PC-9 (cell line): ENCODE measurements at regions not wholly inside any gene's neighbourhood (a gene's known extent, or its start where the extent isn't known, plus 50 kb on each side); places are given as distances from the start of the nearest gene placed in this dataset.

Experiments
- BruUV-seq: library from RNA; stranded (reverse); fragments of 400-500 nt; replicated peaks from 2 replicates; lab custom pipeline; 2021; lab: Mats Ljungman, UMichigan
- CTCF ChIA-PET: fragments of 300-600 bp; sonication (Branson Sonifier 250); formaldehyde crosslinking; loops from one replicate; lab custom pipeline; 2022; ENCODE audit warnings: antibody characterized with exemption; lab: Charles Lee
- POLR2A ChIA-PET: fragments of 300-600 bp; sonication (Branson Sonifier 250); formaldehyde crosslinking; loops from one replicate; lab custom pipeline; 2022; ENCODE audit warnings: antibody characterized with exemption; ENCODE audit not compliant: unreplicated experiment; lab: Charles Lee
- DNase-seq, 2 experiments: peaks; one replicate each; pipeline versions ENCODE4 v3.0.0 to v3.0.0-alpha.2; 2015 to 2022; ENCODE audit warnings: mixed read lengths in 1 of 2
- H2AFZ ChIP-seq: fragments of 200-600 bp; sonication (generic); 2 replicates; pipeline ENCODE4 v1.8.1; 2017; ENCODE audit warnings: antibody characterized with exemption
- H3F3A ChIP-seq: fragments of 200-600 bp; sonication (generic); 2 replicates; pipeline ENCODE4 v1.8.1; 2017; ENCODE audit warnings: antibody characterized with exemption, mild to moderate bottlenecking, low read depth; ENCODE audit not compliant: insufficient read depth
- H3K27ac ChIP-seq: fragments of 200-600 bp; sonication (generic); 2 replicates; pipeline ENCODE4 v1.6.1; 2016; ENCODE audit warnings: mixed run types
- H3K27me3 ChIP-seq: fragments of 200-600 bp; sonication (generic); 2 replicates; pipeline ENCODE4 v1.6.1; 2016; ENCODE audit warnings: low read depth, mixed run types; ENCODE audit not compliant: insufficient read depth
- H3K36me3 ChIP-seq: fragments of 200-600 bp; sonication (generic); 2 replicates; pipeline ENCODE4 v1.6.1; 2016; ENCODE audit warnings: low read depth, mixed run types
- H3K4me1 ChIP-seq: fragments of 200-600 bp; sonication (generic); replicated peaks from 2 replicates; pipeline ENCODE4 v1.6.1; 2016; ENCODE audit warnings: mixed run types; ENCODE audit not compliant: insufficient read depth
- H3K4me2 ChIP-seq: fragments of 200-600 bp; sonication (generic); 2 replicates; pipeline ENCODE4 v1.6.1; 2017; ENCODE audit warnings: mixed run types
- H3K4me3 ChIP-seq: fragments of 200-600 bp; sonication (generic); 2 replicates; pipeline ENCODE4 v1.6.1; 2016; ENCODE audit warnings: mixed run types
- H3K79me2 ChIP-seq: fragments of 200-600 bp; sonication (generic); 2 replicates; pipeline ENCODE4 v1.6.1; 2017; ENCODE audit warnings: low read depth, mixed run types
- H3K9me2 ChIP-seq: fragments of 200-600 bp; sonication (generic); 2 replicates; pipeline ENCODE4 v1.8.1; 2017; ENCODE audit warnings: mild to moderate bottlenecking; ENCODE audit not compliant: insufficient read depth
- H3K9me3 ChIP-seq: fragments of 200-600 bp; sonication (generic); 2 replicates; pipeline ENCODE4 v1.8.1; 2016; ENCODE audit warnings: low read depth; ENCODE audit not compliant: insufficient read depth
- H4K20me1 ChIP-seq: fragments of 200-600 bp; sonication (generic); 2 replicates; pipeline ENCODE4 v1.8.1; 2017; ENCODE audit not compliant: insufficient read depth
- CTCF ChIP-seq: fragments of 200-600 bp; sonication (generic); conservative IDR thresholded peaks from 2 replicates; pipeline ENCODE4 v1.6.1; 2017; ENCODE audit warnings: mixed run types, antibody characterized with exemption, mild to moderate bottlenecking, moderate library complexity
- EZH2 ChIP-seq: fragments of 200-600 bp; sonication (generic); IDR thresholded peaks from 2 replicates; pipeline ENCODE4 v1.8.0; 2017; ENCODE audit warnings: antibody characterized with exemption, low read depth
- intact Hi-C: fragments of 100-400 bp; cut with micrococcal nuclease; formaldehyde crosslinking; loops from one replicate; pipeline ENCODE4 v1.10.0; 2022; ENCODE audit not compliant: unreplicated experiment

DNA sequence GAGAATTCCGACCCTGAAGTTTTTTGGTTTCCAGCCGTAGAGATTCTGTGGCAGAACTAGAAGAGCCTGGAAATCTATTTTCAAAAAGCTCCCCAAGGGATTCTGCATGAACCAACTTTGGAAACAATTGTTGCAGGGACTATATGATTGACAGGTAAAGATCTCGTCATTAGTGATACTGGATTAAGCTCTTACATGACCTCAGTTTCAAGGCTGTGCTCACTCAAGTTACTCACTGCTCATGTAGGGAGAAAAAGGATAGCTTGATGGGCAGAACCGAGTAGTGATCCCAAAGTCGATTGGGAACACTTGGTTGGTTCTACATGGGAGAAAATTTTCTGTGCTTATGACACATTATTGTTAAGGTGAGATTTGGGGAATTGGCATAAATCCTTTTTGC is 142.3 kb upstream of the RASGRP1 start:
- Histone ChIP-seq H3K79me2 (no peaks in the 10 kb centered on the region), H3K9me2 (no peaks in the 10 kb centered on the region), H4K20me1 (no peaks in the 10 kb centered on the region), H3K4me2 (no peak overlapping the region), H3F3A (peaks cover 8% of the 10 kb centered on the region; the same call in 1 of the 2 replicates), H3K27me3 (no peaks in the 10 kb centered on the region), H2AFZ (no peak overlapping the region), H3K4me3 (no peak overlapping the region), H3K4me1 (peaks cover 12% of the 10 kb centered on the region), H3K27ac (no peak overlapping the region), H3K36me3 (no peaks in the 10 kb centered on the region), H3K9me3 (no peaks in the 10 kb centered on the region)
- DNase-seq: no peak
- no peak for TF ChIP-seq CTCF
- TF ChIP-seq EZH2: no peak
- intact Hi-C loops: loop anchor here (1.0 to 10.0 kb wide), 4 partner anchors 419 to 1228 kb away; partner anchors contain the start of genes EIF2AK4 and FSIP1
- ChIA-PET CTCF (interaction anchor here (0.7 kb wide), 1 partner anchor 465 kb away, joined by 6 read pairs; no protein-coding TSS in a partner anchor), POLR2A (no interaction called here)
- no TSS peak for BruUV-seq

DNA sequence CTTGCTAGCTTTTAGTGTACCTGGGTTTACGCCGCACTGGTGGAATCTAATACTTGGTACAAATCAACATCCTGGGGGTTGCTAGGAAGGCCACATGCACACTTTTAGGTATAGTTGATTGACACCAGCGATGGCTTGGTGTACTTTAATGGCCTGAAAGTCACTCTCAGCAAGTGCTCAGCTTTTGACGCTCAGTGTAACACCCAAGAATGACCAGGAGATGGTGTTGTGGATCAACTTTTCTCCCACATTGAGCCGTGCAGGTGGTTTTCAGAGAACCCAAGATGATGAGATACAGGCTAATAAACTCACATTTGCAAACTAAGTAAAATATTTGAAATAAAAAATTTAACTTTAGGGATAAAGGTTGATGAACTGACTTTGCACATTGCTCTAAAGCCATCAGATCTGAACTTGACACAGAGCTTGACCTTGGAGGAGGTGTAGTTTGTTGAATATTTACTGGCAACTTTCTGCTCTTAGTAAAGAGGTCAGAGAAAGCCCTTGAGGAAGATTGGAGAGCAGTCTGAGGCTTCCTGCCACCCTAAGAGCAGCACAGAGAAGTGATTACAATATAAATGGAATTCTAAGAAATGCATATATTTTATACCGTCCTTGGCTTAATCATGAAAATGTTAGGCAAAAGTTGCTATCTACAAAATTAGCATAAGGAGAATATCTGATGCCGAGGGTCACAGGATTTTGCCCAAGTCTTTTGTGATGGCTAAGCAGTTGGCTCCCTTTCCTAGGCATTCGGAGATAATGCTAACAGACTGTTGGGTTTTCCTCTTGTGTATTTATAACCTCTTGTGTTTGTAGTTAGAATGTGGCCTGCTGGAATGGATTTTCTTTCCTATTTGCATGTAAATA is 143.4 kb upstream of the RASGRP1 start:
- no peak overlapping the region for H2AFZ ChIP-seq
- H3K27ac ChIP-seq: no peak overlapping the region
- H3K9me3 ChIP-seq: no peaks in the 10 kb centered on the region
- H3K4me1 ChIP-seq: peaks cover 3% of the 10 kb centered on the region
- POLR2A ChIA-PET: interaction anchor here (0.5 kb wide), 1 partner anchor 873 kb away, joined by 3 read pairs; the partner anchor contains the start of gene THBS1
- peak in 1 of 2 experiments; percentile 43 for DNase-seq
- H3K36me3 ChIP-seq: no peaks in the 10 kb centered on the region
- TF ChIP-seq CTCF (peak; percentile 77), EZH2 (no peak)
- no peaks in the 10 kb centered on the region; the same call in 1 of the 2 replicates for H3F3A ChIP-seq
- CTCF ChIA-PET: interaction anchor here (0.6 to 1.0 kb wide), 4 partner anchors 8 to 1049 kb away, joined by 3 to 6 read pairs (median 4); no protein-coding TSS in a partner anchor
- no peaks in the 10 kb centered on the region for H3K9me2 ChIP-seq
- H3K4me3 ChIP-seq: no peak overlapping the region
- H3K79me2 ChIP-seq: no peaks in the 10 kb centered on the region
- intact Hi-C loops: loop anchor here (1.0 to 10.0 kb wide), 8 partner anchors 109 to 1227 kb away; partner anchors contain the start of genes EIF2AK4 and FSIP1
- H3K27me3 ChIP-seq: no peaks in the 10 kb centered on the region
- no TSS peak for BruUV-seq
- no peak overlapping the region for H3K4me2 ChIP-seq
- no peaks in the 10 kb centered on the region for H4K20me1 ChIP-seq

- no peak overlapping the region for H3K27ac ChIP-seq
- no peaks in the 10 kb centered on the region for H3K79me2 ChIP-seq
- H3K4me3 ChIP-seq: no peak overlapping the region
- POLR2A ChIA-PET: no interaction called here
- no peaks in the 10 kb centered on the region for H4K20me1 ChIP-seq
- BruUV-seq: no TSS peak
- CTCF ChIA-PET: interaction anchor here (0.7 kb wide), 1 partner anchor 1337 kb away, joined by 4 read pairs; no protein-coding TSS in a partner anchor
- no peaks in the 10 kb centered on the region for H3K27me3 ChIP-seq
- H3F3A ChIP-seq: no peaks in the 10 kb centered on the region
- H3K4me2 ChIP-seq: no peak overlapping the region
- no peak for DNase-seq
- TF ChIP-seq EZH2: no peak
- TF ChIP-seq CTCF: no peak
- H3K4me1 ChIP-seq: no peaks in the 10 kb centered on the region
- no peaks in the 10 kb centered on the region for H3K9me2 ChIP-seq
- no peak overlapping the region for H2AFZ ChIP-seq
- no peaks in the 10 kb centered on the region for H3K36me3 ChIP-seq
- intact Hi-C loops: loop anchor here (1.0 to 10.0 kb wide), 7 partner anchors 109 to 1226 kb away; partner anchors contain the start of genes EIF2AK4 and FSIP1
- no peaks in the 10 kb centered on the region for H3K9me3 ChIP-seq
Observed at GRCh38 chr15:38708672-38709180, 144.1 kb upstream of the RASGRP1 start.
